MV-4-11 (cell line): ENCODE measurements at regions not wholly inside any gene's neighbourhood (a gene's known extent, or its start where the extent isn't known, plus 50 kb on each side); places are given as distances from the start of the nearest gene placed in this dataset.

Source experiments
- DNase-seq: peaks from one replicate; lab custom pipeline; 2025; lab: John Stamatoyannopoulos, UW

DNA sequence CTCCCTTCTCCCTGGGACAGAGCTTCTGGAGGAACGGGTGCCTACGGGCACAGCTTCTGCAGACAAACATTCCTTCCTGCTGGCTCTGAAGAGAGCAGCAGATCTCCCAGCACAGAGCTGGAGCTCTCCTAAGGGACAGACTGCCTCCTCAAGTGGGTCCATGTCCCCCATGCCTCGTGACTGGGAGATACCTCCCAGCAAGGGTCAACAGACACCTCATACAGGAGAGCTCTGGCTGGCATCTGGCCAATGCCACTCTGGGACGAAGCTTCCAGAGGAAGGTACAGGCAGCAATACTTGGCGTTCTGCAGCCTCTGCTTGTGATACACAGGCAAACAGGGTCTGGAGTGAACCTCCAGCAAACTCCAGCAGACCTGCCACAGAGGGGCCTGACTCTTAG, 227.9 kb downstream of the SPATA31D1 start:
- DNase-seq, result no peak

DNA sequence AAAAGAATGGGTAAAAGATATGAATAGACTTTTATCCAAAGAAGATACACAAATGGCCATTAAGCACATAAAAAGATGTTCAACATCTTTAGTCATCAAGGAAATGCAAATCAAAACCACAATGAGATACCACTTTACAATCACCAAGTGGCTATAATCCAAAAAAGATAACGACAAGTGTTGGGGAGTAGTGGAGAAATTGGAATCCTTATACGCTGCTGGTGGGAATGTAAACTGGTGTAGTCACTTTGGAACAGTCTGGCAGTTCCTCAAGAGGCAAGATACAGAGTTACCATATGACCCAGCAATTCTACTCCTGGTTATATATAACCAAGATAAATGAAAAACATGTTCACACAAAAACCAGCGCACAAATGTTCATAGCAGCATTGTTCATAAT, 234.9 kb downstream of the SPATA31D1 start:
- DNase-seq, result no peak

DNA sequence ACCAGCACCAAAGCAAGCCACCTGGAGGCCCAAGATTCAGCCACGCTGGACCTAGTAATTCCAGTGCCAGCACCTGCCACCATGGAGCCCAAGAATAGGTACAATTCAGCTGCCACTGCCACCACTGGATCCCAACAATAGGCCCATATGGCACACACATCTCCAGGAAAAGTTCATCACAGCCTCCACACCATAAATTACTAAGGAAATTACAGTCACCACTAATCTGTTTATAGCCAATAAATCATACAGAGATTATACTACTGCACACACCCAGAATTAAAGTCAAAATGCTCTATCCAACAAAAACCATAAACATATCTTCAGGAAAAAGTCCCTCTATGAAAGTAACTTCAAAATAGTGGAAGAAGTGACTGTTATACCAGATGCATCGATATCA, 242.8 kb downstream of the SPATA31D1 start:
- no peak for DNase-seq

DNA sequence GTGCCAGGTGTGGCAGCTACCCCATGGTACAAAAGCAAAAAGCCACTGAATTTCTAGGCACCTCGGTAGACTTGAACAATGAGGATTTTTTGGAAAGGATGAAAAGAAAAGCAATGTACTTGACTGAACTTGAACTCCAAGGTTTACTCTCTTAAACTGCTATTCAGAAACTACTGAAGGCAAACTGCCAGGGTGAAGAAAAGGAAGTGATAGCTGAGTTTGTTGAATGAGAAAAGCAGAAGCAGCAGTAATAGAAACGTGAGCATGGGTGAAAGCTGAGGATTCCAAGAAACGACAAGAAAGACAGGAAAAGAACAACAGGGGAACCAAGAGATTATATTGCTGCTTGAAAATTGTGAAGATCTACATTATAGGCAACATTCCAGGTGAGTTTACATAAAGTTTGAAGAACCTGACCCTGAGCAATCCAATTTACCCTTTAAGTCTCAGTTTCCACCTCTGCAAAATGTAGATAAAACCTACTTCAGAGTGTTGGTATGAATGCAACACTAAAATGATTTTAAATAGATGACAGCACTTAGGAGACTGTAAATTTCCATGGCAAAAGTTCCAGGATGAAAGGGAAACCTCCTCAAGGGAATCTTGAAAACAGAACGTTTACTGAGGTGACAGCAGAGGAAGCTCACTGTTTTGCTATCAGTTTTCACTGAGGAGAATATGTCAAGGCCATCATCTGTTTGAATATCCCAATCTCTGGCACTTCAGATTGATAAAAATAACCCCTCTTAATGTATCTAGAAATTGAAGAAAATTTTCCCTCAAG, 245.8 kb downstream of the SPATA31D1 start:
- DNase-seq, result peak; percentile 89

DNA sequence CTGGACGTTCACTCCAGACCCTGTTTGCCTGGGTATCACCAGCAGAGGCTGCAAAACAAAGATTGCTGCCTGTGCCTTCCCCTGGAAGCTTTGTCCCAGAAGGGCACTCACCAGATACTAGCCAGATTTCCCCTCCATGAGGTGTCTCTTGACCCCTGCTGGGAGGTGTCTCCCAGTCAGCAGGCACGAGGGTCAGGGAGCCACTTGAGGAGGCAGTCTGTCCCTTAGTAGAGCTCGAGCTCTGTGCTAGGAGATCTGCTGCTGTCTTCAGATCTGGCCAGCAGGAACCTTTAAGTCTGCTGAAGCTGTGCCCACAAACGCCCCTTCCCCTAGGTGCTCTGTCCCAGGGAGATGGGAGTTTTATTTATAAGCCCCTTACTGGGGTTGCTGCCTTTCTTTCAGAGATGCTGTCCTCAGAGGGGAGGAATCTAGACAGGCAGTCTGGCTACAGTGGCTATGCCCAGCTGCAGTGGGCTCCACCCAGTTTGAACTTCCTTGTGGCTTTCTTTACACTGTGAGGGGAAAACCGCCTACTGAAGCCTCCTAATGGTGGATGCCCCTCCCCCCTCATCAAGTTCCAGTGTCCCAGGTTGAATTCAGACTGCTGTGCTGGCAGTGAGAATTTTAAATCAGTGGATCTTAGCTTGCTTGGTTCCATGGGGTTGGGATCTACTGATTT, 253.9 kb downstream of the SPATA31D1 start:
- DNase-seq, result peak; percentile 57

DNA sequence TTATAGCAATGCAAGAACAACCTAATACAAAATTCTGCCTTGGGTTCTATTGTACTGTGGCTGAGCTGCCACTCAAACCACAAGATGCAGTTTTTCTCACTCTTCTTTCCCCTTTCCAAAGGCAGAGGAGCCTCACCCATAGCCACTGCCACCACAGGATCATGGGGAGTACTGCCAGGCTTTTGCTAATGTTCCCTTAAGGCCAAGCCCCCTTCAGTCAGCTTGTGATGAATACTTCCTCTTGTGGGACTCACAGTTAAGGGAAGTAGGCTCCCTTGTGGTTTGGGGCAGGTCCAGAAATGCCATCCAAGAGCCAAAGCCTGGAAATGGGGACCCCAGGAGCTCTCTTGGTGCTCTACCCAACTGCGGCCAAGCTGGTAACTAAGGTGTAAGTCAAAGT, 258.7 kb downstream of the SPATA31D1 start:
- DNase-seq, result peak; percentile 100

DNA sequence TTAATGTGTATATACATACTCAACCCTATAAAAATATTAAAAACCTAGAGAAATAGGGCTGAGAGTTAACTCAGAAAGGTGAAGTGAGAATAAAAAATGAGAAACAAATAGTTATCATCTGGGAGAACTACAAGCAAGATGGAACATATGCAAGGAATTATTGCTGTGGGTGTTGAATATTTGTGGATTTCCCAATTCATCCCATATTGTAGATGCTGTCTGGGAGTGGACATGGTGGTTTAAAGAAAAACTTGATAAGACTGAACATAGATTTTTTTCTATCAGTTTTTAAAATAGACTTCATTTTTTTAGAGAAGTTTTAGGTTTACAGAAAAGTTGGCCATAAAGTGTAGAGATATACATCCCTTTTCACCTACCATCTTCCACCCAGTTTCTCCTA, 263.5 kb downstream of the SPATA31D1 start:
- DNase-seq, result no peak

DNA sequence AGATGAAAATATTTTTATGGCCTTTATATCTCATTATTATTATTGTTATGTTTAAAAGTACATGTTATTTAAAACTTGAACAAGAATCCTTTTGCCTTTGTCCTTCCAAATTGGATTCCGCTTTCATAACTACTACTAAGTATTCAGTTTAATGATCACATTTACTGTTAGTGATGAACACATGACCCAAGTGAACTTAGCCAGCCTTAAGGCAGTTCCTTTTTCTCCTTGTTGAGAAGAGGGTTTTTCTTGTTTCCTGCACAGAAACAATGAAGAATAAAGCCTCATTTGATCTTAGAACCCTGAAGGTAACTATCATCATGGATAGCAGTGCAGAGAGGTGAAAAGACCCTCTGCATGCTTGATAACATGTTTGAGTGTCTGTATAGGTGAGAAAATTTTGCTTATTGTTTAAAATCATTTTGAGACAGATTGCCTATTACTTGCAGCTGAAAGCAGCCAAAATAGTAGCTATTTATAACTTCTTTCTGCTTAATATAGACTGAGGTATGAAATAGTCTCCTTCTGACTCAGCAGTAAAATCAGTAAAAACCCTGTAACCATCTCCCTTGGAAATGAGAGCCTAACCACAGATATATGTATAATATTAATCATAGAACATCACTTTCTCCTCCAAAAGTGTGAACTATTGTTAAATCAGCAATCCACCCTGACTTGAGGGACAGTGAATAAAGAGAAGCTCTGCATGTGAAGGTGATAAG, 266.2 kb downstream of the SPATA31D1 start:
- peak; percentile 21 for DNase-seq

DNA sequence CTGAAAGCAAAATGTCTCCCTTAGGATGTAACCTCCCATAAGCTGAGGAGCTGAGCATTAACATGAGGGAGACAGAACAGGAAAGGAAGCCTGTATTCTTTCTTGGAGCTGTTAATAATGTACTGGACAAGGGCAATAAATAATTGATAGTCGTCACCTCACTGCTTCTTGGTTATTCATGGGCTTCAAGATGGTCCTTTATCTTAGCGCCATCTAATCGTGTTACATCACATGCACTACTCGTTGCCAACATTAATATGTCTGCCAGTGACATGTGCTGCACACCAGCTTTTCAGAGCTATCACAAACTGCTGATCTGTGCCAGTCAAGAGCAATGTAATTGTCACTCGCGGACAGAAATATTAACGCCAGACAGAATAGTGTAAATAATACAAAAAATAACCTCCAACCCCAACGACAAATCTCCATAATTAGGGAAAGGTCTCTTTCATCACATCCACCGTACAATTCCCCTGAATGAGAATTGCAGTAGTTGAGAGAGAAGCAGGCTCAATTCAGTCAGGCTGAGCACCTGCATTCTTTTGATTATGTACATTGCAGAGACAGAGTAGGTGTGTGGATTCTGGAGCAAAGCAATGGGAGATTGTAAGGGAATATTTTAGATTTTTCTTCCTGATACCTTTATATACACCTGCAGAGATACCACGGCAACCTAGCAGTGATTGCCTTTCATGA, 267.1 kb downstream of the SPATA31D1 start:
- no peak for DNase-seq

DNA sequence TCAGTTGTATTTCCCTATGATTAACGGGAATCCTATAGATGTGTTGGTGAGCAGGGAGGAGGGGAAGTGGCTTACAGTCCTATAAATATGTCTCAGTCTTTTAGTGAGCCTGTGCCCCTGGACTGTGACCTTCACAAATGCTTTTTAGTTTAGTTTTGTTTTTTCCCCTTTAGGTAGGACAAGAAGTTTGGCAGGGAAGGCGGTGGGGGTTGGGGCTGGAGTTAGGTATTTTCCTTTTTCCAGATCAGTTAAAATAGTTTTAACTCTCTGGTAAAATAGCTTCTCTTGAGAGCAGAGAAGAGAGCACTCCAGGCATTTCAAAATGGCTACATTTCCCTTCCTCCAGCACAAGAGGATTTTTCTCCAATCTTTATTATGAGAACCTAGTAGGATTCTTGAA, 272.1 kb downstream of the SPATA31D1 start:
- no peak for DNase-seq

DNA sequence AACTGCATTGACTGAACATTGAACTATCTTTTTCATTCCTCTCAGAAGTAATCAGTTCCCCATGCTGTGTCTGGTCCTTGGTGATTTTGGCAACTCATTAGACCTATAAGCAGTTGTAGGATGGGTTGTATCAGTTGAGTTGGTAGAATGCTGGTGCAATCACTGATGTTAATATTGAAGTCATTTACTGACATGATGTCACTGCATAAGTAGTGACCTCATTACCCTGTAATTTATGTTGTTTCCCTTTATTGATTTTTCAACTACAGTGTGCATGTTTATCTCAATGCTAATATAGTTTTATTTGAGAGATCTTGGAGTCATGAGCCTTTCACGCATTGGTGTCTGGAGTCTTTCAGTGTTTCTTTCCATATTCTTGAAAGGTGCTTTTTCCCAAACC, 275.0 kb downstream of the SPATA31D1 start:
- no peak for DNase-seq

DNA sequence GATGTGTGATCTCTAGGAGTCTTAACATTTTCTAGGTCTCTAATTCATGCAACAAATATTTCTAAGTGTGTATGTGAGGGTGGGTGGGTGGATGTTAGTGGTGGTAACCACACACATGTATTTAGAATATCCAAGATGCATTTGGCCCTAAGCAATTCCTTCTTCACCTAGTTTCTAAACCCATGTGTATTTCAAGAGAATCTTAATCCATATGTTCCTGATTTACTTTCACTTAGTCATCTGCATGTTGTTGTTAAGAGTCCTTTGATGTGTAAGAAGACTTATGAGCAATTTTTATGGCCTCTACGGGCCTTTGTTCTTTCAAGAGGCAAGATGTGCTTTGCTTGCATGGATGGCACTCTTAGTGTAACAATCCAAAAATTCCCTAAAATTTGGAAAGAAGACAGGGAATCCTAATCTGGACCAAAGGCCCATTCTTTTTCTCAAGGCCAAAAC, 282.6 kb downstream of the SPATA31D1 start:
- peak; percentile 68 for DNase-seq

DNA sequence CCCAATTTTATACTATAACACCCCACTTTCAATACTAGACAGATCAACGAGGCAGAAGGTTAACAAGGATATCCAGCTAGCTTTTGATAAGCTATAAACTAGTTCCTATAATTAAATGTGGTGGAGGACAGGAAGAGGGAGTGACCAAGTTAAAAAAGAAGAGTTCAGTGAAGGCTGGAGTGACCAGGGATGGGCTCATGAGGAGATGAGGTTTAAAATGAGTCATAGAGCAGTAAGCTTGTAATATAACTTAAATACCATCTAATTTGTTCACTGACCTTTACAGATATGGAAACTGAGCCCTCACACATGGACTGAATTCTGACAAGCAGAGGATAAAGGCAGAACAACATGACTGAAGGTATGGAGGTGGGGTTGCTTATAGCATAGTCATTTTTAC, 284.5 kb downstream of the SPATA31D1 start:
- DNase-seq, result peak; percentile 24

DNA sequence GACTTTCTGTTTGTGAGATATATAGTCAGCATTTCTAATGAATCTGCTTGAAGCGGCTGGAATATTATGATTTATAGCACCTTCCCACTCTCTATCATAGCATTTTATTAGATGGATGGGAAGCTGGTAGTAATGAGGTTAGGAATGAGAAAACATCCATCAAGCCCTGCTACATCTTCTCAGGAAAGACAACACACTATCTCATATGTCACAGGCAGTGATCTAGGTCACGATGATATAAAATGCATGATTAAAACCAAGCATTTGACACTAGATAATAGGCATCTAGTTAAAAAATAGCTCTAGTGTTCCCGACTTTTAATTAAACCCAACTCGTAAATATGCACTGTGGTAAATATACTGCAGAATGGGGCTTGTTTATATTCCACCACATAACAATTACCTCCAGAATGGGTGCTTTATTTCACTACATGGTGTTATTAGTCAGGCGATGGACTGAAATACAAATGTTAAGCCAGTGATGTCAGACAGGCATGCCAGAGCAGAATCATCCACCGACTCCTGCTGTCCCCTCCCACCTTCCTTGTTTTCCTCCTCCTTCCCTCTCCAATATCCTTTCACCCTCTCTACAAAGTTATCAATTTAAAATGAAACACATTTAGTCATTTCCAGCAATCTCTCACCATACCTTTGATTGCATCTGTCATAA, 286.8 kb downstream of the SPATA31D1 start:
- DNase-seq, result no peak

DNA sequence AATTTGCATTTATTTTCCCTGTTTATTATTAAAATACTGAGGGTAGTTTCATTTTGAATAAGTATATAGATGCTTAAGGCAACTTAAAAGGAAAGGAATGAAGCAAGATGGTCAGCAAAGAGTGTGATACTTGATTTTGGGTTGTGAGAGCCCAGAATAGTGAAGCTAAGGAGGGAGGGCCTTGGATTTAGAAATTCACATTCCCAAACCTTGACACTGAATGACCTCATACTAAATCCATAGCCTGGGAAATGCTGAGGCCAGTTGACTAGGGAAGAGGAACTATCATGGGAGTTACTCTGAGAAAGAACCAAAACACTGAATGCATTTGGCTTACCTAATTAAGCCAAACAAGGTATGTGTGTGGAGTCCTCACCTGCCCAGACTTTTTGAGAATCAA, 292.5 kb downstream of the SPATA31D1 start:
- DNase-seq, result no peak

DNA sequence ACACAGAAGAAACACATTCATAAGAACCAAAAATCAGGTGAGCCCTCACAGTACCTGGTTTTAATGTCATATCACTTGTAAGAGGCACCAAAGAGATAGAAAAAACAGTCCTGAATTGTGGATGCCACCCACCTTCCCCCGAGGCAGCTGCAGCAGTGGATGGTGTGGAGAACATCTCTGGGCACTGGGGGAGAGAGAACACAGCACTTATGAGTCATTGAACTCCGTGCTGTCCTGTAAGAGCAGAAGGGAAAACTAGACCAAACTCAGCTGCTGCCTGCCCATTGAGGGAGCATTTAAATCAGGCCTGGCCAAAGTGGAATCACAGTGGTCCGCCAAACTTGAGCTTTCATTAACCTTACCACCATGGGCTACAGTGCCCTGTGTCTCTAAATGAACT, 296.2 kb downstream of the SPATA31D1 start:
- no peak for DNase-seq

DNA sequence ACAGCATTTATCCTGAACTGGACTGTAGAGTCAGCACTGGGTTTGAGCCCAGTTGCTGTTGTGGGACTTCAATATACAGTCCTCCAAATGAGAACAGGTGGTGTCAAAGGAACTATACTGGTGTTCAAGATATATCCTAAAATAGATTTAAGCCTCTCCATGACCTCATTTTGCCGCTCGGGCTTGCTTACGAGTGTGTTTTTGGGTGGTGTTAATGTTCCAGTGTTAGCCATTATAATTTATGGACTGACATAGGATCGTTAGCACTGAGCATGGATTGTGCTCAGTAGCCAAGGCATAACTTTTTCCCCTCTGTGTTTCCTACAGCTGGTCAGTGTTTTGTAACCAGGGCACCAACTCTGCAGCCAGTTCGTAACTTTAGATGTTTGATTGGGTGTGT, 306.6 kb downstream of the SPATA31D1 start:
- DNase-seq, result no peak

DNA sequence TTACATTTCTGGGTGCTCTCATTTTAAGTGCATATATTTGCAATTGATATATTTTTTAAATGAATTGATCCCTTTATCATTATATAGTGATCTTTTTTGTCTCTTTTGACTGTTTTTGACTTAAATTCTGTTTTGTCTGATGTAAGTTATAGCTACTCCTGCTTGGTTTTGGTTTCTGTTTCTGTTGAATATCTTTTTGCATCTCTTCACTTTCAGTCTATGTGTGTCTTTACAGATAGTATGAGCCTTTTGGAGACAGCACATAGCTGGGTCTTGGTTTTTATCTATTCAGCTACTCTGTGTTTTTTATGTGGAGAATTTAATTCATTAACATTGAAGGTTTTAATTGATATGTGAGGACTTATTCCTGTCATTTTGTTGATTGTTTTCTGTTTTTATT, 311.3 kb downstream of the SPATA31D1 start:
- DNase-seq, result no peak

DNA sequence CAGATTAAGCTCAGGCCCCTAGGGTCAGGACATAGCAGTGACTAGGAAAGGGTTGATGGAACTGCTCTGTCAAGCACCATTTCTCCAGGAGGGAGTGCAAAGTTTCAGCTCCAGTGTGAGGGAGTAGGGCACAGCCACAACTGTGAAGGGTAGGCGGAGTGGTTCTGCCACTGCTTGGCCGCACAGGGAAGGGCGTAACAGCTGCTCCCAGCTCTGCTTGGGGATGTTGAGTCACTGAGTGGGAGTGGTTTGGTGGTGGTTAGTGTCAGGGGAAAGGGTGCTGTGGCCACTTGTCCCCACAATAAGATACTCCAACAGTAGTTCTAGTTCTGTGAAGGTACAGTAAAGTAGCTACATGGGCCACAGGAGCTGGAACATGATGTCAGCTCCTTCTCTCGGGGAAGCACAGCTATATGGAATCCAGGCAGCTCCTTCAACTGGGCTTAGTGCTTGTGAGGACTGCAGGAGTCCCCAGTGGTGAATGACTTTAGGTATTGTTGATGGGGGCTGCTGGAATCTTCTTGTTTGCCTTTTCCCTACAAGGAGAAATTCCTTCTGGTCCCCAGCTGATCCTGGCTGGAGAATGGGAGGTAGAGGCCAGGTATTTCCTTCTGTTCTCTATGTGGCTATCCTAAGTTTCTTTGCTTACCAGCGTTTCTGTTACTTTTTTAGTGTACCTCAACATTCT, 314.5 kb downstream of the SPATA31D1 start:
- DNase-seq, result no peak

DNA sequence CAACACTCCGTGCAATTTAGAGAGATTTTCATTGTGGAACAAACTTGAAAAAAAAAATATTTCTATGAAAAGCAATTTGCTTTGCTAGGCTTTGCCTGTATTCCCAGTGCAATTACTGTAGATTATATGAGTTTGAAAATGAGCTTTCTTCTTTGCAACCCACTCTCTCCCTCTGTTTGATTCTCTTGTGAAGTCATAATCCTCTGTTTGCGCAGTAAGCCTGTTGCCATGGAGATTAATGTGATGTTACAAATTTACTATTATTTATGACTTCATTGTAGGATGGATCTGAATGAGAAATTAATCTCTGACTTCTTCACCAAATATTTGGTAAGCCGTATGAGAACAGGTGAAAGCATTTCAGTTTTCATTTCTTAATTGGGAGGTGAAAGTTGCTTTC, 320.3 kb downstream of the SPATA31D1 start:
- no peak for DNase-seq

DNA sequence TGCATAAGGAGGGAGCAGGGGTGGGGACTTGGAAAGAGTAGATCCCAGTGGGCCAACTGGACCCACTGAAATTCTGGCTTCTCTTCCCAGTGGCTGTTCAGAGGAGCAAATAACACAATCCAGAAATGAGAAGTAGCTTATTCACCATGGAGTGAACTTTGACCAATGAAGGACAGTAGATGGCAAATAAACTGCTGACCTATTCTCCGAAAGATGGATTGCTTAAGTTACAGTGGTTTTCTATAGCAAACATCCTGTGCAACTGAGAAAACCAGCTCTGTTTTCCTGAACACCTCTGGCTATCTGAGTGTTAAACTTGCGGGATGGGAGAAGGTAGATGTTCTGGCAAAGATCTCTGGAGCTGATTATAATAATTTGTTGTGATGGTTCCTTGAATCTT, 325.1 kb downstream of the SPATA31D1 start:
- no peak for DNase-seq
